Parathyroid adenoma (tissue), 2 donors: ENCODE measurements at regions not wholly inside any gene's neighbourhood (a gene's known extent, or its start where the extent isn't known, plus 50 kb on each side); places are given as distances from the start of the nearest gene placed in this dataset.

Experiments used
- H2AFZ ChIP-seq: fragments of 300-600 bp; sonication (generic); one replicate; pipeline ENCODE4 v1.7.0; 2017; ENCODE audit warnings: antibody characterized with exemption, mild to moderate bottlenecking
- H3K27ac ChIP-seq: fragments of 300-600 bp; sonication (generic); one replicate; pipeline ENCODE4 v1.7.0; 2017
- H3K27me3 ChIP-seq: fragments of 300-600 bp; sonication (generic); one replicate; pipeline ENCODE4 v1.7.0; 2017; ENCODE audit warnings: low read length; ENCODE audit not compliant: control insufficient read depth, insufficient read depth
- H3K36me3 ChIP-seq: fragments of 300-600 bp; sonication (generic); one replicate; pipeline ENCODE4 v1.7.0; 2017; ENCODE audit warnings: low read length; ENCODE audit not compliant: control insufficient read depth, insufficient read depth
- H3K4me1 ChIP-seq: fragments of 300-600 bp; sonication (generic); one replicate; pipeline ENCODE4 v1.7.0; 2017; ENCODE audit warnings: control low read depth
- H3K4me2 ChIP-seq: fragments of 300-600 bp; sonication (generic); one replicate; pipeline ENCODE4 v1.7.0; 2017; ENCODE audit warnings: low read length
- H3K4me3 ChIP-seq: fragments of 300-600 bp; sonication (generic); one replicate; pipeline ENCODE4 v1.7.0; 2017; ENCODE audit warnings: low read depth, low read length
- H3K79me2 ChIP-seq: fragments of 300-600 bp; sonication (generic); one replicate; pipeline ENCODE4 v1.7.0; 2017; ENCODE audit warnings: control low read depth
- H3K9ac ChIP-seq: fragments of 300-600 bp; sonication (generic); one replicate; pipeline ENCODE4 v1.7.0; 2017; ENCODE audit warnings: mild to moderate bottlenecking
- H3K9me3 ChIP-seq: fragments of 300-600 bp; sonication (generic); one replicate; pipeline ENCODE4 v1.7.0; 2017; ENCODE audit warnings: low read length; ENCODE audit not compliant: control insufficient read depth
- TF ChIP-seq, protein P1 (sequence below): fragments of 300-600 bp; sonication (generic); IDR thresholded peaks from one replicate; pipeline ENCODE4 v1.7.0; 2017; ENCODE audit warnings: antibody characterized with exemption, mild to moderate bottlenecking
- donor health status: primary hyperparathyroidism.

GRCh38 chr11:130778705-130779104 is 137.6 kb downstream of the SNX19 start:
- no peaks in the 10 kb centered on the region for H3K9me3 ChIP-seq

GRCh38 chr11:130779267-130779666 is 137.0 kb downstream of the SNX19 start:
- Histone ChIP-seq H3K27ac (no peak overlapping the region), H3K4me1 (peaks cover 2% of the 10 kb centered on the region), H3K79me2 (no peaks in the 10 kb centered on the region), H3K27me3 (no peaks in the 10 kb centered on the region), H3K9ac (no peak overlapping the region), H2AFZ (no peak overlapping the region), H3K4me3 (no peak overlapping the region), H3K9me3 (no peaks in the 10 kb centered on the region), H3K36me3 (no peaks in the 10 kb centered on the region), H3K4me2 (no peak overlapping the region)
- TF ChIP-seq, protein P1, sequence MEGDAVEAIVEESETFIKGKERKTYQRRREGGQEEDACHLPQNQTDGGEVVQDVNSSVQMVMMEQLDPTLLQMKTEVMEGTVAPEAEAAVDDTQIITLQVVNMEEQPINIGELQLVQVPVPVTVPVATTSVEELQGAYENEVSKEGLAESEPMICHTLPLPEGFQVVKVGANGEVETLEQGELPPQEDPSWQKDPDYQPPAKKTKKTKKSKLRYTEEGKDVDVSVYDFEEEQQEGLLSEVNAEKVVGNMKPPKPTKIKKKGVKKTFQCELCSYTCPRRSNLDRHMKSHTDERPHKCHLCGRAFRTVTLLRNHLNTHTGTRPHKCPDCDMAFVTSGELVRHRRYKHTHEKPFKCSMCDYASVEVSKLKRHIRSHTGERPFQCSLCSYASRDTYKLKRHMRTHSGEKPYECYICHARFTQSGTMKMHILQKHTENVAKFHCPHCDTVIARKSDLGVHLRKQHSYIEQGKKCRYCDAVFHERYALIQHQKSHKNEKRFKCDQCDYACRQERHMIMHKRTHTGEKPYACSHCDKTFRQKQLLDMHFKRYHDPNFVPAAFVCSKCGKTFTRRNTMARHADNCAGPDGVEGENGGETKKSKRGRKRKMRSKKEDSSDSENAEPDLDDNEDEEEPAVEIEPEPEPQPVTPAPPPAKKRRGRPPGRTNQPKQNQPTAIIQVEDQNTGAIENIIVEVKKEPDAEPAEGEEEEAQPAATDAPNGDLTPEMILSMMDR = no peak

More at GRCh38 chr11:130778705-130779104, 137.6 kb downstream of the SNX19 start:
- H3K4me1 ChIP-seq = peaks cover 2% of the 10 kb centered on the region
- TF ChIP-seq, protein P1 = no peak
- H3K36me3 ChIP-seq = no peaks in the 10 kb centered on the region
- no peaks in the 10 kb centered on the region for H3K27me3 ChIP-seq
- H3K9ac ChIP-seq = no peak overlapping the region
- H3K79me2 ChIP-seq = no peaks in the 10 kb centered on the region
- no peak overlapping the region for H3K27ac ChIP-seq
- H3K4me3 ChIP-seq = no peak overlapping the region
- no peak overlapping the region for H3K4me2 ChIP-seq
- no peak overlapping the region for H2AFZ ChIP-seq

DNA sequence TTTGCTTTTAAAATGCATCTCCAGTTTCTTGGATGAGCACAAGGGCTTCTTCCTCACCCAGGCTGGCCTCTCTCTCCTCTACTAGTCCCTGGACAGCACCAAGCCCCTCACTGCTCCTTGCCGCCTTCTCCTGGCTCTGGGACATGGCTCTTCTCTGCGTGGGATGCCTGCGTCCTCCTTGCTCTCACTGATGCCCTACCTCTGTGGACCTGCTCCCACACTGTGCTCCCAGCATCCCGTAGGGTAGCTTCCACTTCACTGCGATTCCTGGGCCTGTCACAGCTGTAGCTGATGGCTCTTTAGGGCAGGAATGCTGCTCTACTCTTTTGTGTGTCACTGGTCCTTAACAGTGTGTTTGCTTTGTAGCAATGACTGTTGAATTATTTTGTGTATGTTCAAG is 136.3 kb downstream of the SNX19 start:
- TF ChIP-seq, protein P1 = no peak
- Histone ChIP-seq H3K27ac (no peak overlapping the region), H2AFZ (no peak overlapping the region), H3K36me3 (no peaks in the 10 kb centered on the region), H3K79me2 (no peaks in the 10 kb centered on the region), H3K4me3 (no peak overlapping the region), H3K4me1 (peaks cover 2% of the 10 kb centered on the region), H3K27me3 (no peaks in the 10 kb centered on the region), H3K9ac (no peak overlapping the region), H3K4me2 (no peak overlapping the region), H3K9me3 (no peaks in the 10 kb centered on the region)

GRCh38 chr11:130780437-130780836 is 135.8 kb downstream of the SNX19 start:
- no peaks in the 10 kb centered on the region for H3K79me2 ChIP-seq

GRCh38 chr11:130781931-130782330 is 134.3 kb downstream of the SNX19 start:
- Histone ChIP-seq H3K4me2 (no peak overlapping the region), H3K27ac (no peak overlapping the region), H3K4me1 (peaks cover 2% of the 10 kb centered on the region), H3K79me2 (no peaks in the 10 kb centered on the region), H3K9ac (no peak overlapping the region), H3K4me3 (no peak overlapping the region), H3K36me3 (no peaks in the 10 kb centered on the region), H2AFZ (no peak overlapping the region), H3K27me3 (no peaks in the 10 kb centered on the region), H3K9me3 (no peaks in the 10 kb centered on the region)
- TF ChIP-seq, protein P1 = no peak

More at GRCh38 chr11:130780437-130780836, 135.8 kb downstream of the SNX19 start:
- Histone ChIP-seq H3K4me1 (peaks cover 2% of the 10 kb centered on the region), H2AFZ (no peak overlapping the region), H3K27ac (no peak overlapping the region), H3K9ac (no peak overlapping the region), H3K4me2 (no peak overlapping the region), H3K36me3 (no peaks in the 10 kb centered on the region), H3K4me3 (no peak overlapping the region), H3K9me3 (no peaks in the 10 kb centered on the region), H3K27me3 (no peaks in the 10 kb centered on the region)
- TF ChIP-seq, protein P1 = no peak
